ENCODE measurements at regions not wholly inside any gene's neighbourhood (a gene's known extent, or its start where the extent isn't known, plus 50 kb on each side); places are given as distances from the start of the nearest gene placed in this dataset.

DNA sequence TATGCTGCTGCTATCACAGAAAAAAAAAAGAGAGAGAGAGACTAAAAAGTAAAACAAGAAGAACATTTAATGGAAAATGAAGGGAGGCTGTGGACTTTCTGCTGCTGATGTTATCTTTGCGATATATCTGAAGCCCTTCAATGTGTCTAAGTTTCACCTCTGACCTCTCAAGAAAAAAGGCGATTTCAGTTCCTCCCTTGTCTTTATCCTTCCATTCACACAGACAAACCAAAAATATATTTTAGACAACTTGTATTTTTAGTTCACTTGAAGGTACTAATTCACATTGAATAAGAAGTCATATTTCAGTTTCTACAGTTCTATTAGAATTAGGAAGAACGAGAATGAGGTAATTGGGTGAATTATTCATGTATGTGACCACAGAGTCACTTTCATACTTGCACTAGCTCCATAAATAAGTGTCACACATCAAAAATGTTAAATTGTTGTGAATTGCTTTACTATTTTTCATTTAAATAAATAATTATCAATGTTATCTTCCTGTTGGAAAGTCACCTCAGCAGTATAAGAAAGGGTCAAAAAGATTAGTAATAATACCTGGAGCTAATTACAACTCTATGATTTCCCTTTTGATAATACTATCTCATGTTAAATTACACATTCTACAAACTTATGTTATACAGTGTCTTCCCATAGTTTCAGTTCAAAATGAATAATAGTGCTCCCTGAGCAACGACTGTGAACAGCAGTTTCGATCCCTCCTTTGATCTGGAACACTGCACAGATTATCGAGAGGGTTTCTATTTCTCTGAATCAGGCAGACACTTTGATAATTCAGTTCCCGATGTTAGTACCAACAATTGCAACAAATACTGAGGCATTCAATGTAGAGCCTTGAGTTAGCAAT is 85.2 kb upstream of the PLCB4 start:
- Histone ChIP-seq H3K4me1 (ENCODE audit: insufficient read depth, low read length) (no peaks in the 10 kb centered on the region), H3K36me3 (ENCODE audit: insufficient read depth, low read length) (no peaks in the 10 kb centered on the region), H3K9me3 (ENCODE audit: insufficient read depth, low read depth, low read length) (no peaks in the 10 kb centered on the region), H3K4me3 (ENCODE audit: insufficient read depth, low read depth, low read length) (no peak overlapping the region), H3K9ac (ENCODE audit: low read length) (no peak overlapping the region), H2AFZ (ENCODE audit: low read depth, low read length) (no peak overlapping the region), H3K4me2 (ENCODE audit: low read length) (no peak overlapping the region), H4K20me1 (ENCODE audit: insufficient read depth, low read length) (no peaks in the 10 kb centered on the region), H3K79me2 (ENCODE audit: insufficient read depth, low read length) (no peaks in the 10 kb centered on the region), H3K27ac (ENCODE audit: low read depth, low read length) (no peak overlapping the region), H3K27me3 (ENCODE audit: insufficient read depth, low read length) (no peaks in the 10 kb centered on the region)
- Mint-ChIP-seq H3K27me3 (ENCODE audit: low read depth, unreplicated experiment) (no peaks in the 10 kb centered on the region), H3K27ac (ENCODE audit: unreplicated experiment) (no peak overlapping the region), H3K9me3 (ENCODE audit: unreplicated experiment) (peaks cover 2% of the 10 kb centered on the region), H3K4me3 (ENCODE audit: unreplicated experiment) (no peak overlapping the region), H3K4me1 (ENCODE audit: low read depth, unreplicated experiment) (no peaks in the 10 kb centered on the region), H3K36me3 (ENCODE audit: low read depth, unreplicated experiment) (no peaks in the 10 kb centered on the region)
- DNase-seq (ENCODE audit: low read depth) (no peak), FAIRE-seq (no peak)
- TF ChIP-seq, protein P1, sequence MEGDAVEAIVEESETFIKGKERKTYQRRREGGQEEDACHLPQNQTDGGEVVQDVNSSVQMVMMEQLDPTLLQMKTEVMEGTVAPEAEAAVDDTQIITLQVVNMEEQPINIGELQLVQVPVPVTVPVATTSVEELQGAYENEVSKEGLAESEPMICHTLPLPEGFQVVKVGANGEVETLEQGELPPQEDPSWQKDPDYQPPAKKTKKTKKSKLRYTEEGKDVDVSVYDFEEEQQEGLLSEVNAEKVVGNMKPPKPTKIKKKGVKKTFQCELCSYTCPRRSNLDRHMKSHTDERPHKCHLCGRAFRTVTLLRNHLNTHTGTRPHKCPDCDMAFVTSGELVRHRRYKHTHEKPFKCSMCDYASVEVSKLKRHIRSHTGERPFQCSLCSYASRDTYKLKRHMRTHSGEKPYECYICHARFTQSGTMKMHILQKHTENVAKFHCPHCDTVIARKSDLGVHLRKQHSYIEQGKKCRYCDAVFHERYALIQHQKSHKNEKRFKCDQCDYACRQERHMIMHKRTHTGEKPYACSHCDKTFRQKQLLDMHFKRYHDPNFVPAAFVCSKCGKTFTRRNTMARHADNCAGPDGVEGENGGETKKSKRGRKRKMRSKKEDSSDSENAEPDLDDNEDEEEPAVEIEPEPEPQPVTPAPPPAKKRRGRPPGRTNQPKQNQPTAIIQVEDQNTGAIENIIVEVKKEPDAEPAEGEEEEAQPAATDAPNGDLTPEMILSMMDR (IDR thresholded peaks at IDR 0.05; ENCODE audit: insufficient read depth, low read depth, low read length) = no peak
- no peak for TF ChIP-seq EZH2 (IDR thresholded peaks at IDR 0.05; ENCODE audit: insufficient read depth, low read length)

DNA sequence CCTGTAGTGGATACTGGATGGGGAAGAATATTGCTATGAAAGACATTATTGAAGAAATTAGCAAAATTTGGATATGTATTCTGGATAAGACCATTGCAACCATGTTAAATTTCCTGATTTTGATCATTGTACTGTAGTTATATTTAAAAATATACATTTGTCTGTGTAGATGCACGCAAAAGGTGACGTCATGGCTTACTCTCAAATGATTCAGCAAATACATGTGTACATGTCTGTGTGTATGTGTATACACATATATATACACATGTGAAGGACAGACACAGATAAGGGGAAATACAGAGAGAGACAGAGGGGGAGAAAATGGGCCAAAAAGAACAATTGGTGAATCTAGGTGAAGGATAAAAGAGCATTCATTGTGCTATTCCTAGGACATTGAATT is 82.3 kb upstream of the PLCB4 start:
- no peaks in the 10 kb centered on the region for H3K4me1 Mint-ChIP-seq (ENCODE audit: low read depth, unreplicated experiment)
- no peak overlapping the region for H3K4me3 Mint-ChIP-seq (ENCODE audit: unreplicated experiment)
- Histone ChIP-seq H3K36me3 (ENCODE audit: insufficient read depth, low read length) (no peaks in the 10 kb centered on the region), H4K20me1 (ENCODE audit: insufficient read depth, low read length) (no peaks in the 10 kb centered on the region), H3K27ac (ENCODE audit: low read depth, low read length) (no peak overlapping the region), H2AFZ (ENCODE audit: low read depth, low read length) (no peak overlapping the region), H3K79me2 (ENCODE audit: insufficient read depth, low read length) (no peaks in the 10 kb centered on the region), H3K9ac (ENCODE audit: low read length) (no peak overlapping the region), H3K4me1 (ENCODE audit: insufficient read depth, low read length) (no peaks in the 10 kb centered on the region), H3K9me3 (ENCODE audit: insufficient read depth, low read depth, low read length) (no peaks in the 10 kb centered on the region), H3K4me2 (ENCODE audit: low read length) (no peak overlapping the region), H3K4me3 (ENCODE audit: insufficient read depth, low read depth, low read length) (no peak overlapping the region), H3K27me3 (ENCODE audit: insufficient read depth, low read length) (no peaks in the 10 kb centered on the region)
- no peaks in the 10 kb centered on the region for H3K27me3 Mint-ChIP-seq (ENCODE audit: low read depth, unreplicated experiment)
- no peak overlapping the region for H3K27ac Mint-ChIP-seq (ENCODE audit: unreplicated experiment)
- H3K9me3 Mint-ChIP-seq (ENCODE audit: unreplicated experiment) = peaks cover 2% of the 10 kb centered on the region
- no peak for DNase-seq (ENCODE audit: low read depth)
- H3K36me3 Mint-ChIP-seq (ENCODE audit: low read depth, unreplicated experiment) = no peaks in the 10 kb centered on the region
- FAIRE-seq = no peak
- no peak for TF ChIP-seq EZH2 (IDR thresholded peaks at IDR 0.05; ENCODE audit: insufficient read depth, low read length)
- TF ChIP-seq, protein P1 (IDR thresholded peaks at IDR 0.05; ENCODE audit: insufficient read depth, low read depth, low read length) = no peak

DNA sequence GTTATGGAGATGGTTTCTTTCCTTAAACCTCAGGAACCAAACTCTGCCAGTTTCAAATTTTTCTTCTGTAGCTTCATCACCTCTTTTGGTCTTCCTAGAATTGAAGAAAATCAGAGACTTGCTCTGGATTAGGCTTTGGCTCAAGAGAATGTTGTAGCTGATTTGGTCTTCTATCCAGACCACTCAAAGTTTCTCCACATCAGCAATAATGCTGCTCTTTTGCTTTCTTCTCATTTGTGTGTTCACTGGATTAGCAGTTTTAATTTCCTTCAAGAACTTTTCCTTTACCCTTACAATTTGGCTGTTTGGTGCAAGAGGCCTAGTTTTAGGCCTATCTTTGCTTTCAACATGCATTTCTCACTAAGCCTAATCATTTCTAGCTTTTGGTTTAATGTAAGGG is 78.1 kb upstream of the PLCB4 start:
- Histone ChIP-seq H2AFZ (ENCODE audit: low read depth, low read length) (no peak overlapping the region), H3K9me3 (ENCODE audit: insufficient read depth, low read depth, low read length) (no peaks in the 10 kb centered on the region), H3K4me1 (ENCODE audit: insufficient read depth, low read length) (no peaks in the 10 kb centered on the region), H3K36me3 (ENCODE audit: insufficient read depth, low read length) (no peaks in the 10 kb centered on the region), H3K79me2 (ENCODE audit: insufficient read depth, low read length) (no peaks in the 10 kb centered on the region), H3K27ac (ENCODE audit: low read depth, low read length) (no peak overlapping the region), H3K4me2 (ENCODE audit: low read length) (no peak overlapping the region), H3K9ac (ENCODE audit: low read length) (no peak overlapping the region), H3K4me3 (ENCODE audit: insufficient read depth, low read depth, low read length) (no peak overlapping the region), H3K27me3 (ENCODE audit: insufficient read depth, low read length) (no peaks in the 10 kb centered on the region), H4K20me1 (ENCODE audit: insufficient read depth, low read length) (no peaks in the 10 kb centered on the region)
- H3K9me3 Mint-ChIP-seq (ENCODE audit: unreplicated experiment) = no peaks in the 10 kb centered on the region
- TF ChIP-seq, protein P1 (IDR thresholded peaks at IDR 0.05; ENCODE audit: insufficient read depth, low read depth, low read length) = no peak
- no peak for TF ChIP-seq EZH2 (IDR thresholded peaks at IDR 0.05; ENCODE audit: insufficient read depth, low read length)
- FAIRE-seq (no peak), DNase-seq (ENCODE audit: low read depth) (no peak)
- no peak overlapping the region for H3K4me3 Mint-ChIP-seq (ENCODE audit: unreplicated experiment)
- peaks cover 1% of the 10 kb centered on the region for H3K4me1 Mint-ChIP-seq (ENCODE audit: low read depth, unreplicated experiment)
- no peak overlapping the region for H3K27ac Mint-ChIP-seq (ENCODE audit: unreplicated experiment)
- H3K36me3 Mint-ChIP-seq (ENCODE audit: low read depth, unreplicated experiment) = no peaks in the 10 kb centered on the region
- H3K27me3 Mint-ChIP-seq (ENCODE audit: low read depth, unreplicated experiment) = no peaks in the 10 kb centered on the region

All from astrocyte (in vitro differentiated cells and primary cell).